Gastrocnemius medialis (tissue), 4 donors: ENCODE measurements at regions not wholly inside any gene's neighbourhood (a gene's known extent, or its start where the extent isn't known, plus 50 kb on each side); places are given as distances from the start of the nearest gene placed in this dataset.

Experiments used
- ATAC-seq, 2 donors: fragments of 150-250 bp; one replicate each; pipeline ENCODE4 v1.9.1; 2016
- DNase-seq, 2 donors: peaks; one replicate each; pipeline ENCODE4 v3.0.0-alpha.2; 2019
- H3K27ac ChIP-seq, 4 donors: fragments of 200-600 bp; sonication (generic); 1 replicate in 1 of 4; 2 replicates in 3 of 4; pipeline ENCODE4 v1.5.1; 2016 to 2018; ENCODE audit warnings: mild to moderate bottlenecking in 2 of 4, moderate library complexity in 1 of 4
- H3K27me3 ChIP-seq, 3 donors: fragments of 200-600 bp; sonication (generic) in 2 of 3; 1 replicate in 1 of 3; 2 replicates in 2 of 3; pipeline versions ENCODE4 v1.5.1 to v1.6.0; 2016 to 2019; ENCODE audit warnings: mild to moderate bottlenecking in 1 of 3, moderate library complexity in 1 of 3
- H3K36me3 ChIP-seq, 2 donors: fragments of 200-600 bp; sonication (generic) in 1 of 2; one replicate each; pipeline ENCODE4 v1.5.1; 2017 to 2018
- H3K4me1 ChIP-seq, 2 donors: fragments of 200-600 bp; sonication (generic) in 1 of 2; one replicate each; pipeline ENCODE4 v1.5.1; 2016 to 2017; ENCODE audit warnings: mild to moderate bottlenecking in 2 of 2
- H3K4me3 ChIP-seq, 4 donors: fragments of 200-600 bp; sonication (generic) in 3 of 4; 1 replicate in 1 of 4; 2 replicates in 3 of 4; pipeline ENCODE4 v1.5.1; 2016 to 2019; ENCODE audit warnings: mild to moderate bottlenecking in 2 of 4
- H3K9me3 ChIP-seq, 3 donors: fragments of 200-600 bp; sonication (generic) in 2 of 3; 1 replicate in 1 of 3; 2 replicates in 2 of 3; pipeline ENCODE4 v1.5.1; 2016 to 2019
- POLR2A ChIP-seq, 2 donors: fragments of 450-650 bp; IDR thresholded peaks; one replicate each; pipeline ENCODE4 v1.6.1; 2017; ENCODE audit warnings: antibody characterized with exemption in 2 of 2, mild to moderate bottlenecking in 2 of 2, moderate library complexity in 2 of 2
- in situ Hi-C, 4 donors: fragments of 200-750 bp; cut with MboI; loops; one replicate each; pipeline versions ENCODE4 v1.15.0 to v1.8.0; 2017; ENCODE audit warnings: low sequenced_read_pairs in 4 of 4
- intact Hi-C: fragments of 100-400 bp; cut with DNase I; formaldehyde crosslinking; loops from one replicate; pipeline ENCODE4 v1.15.1; 2023; ENCODE audit warnings: low total_unique reads
- TF ChIP-seq, protein P1 (sequence below), 5 experiments: fragments of 450-650 bp in 3 of 5; fragments of 200-600 bp in 2 of 5; sonication (generic) in 2 of 5; IDR thresholded peaks in 4 of 5; conservative IDR thresholded peaks in 1 of 5; 1 replicate in 4 of 5; 2 replicates in 1 of 5; pipeline ENCODE4 v1.5.1; 2016 to 2019; ENCODE audit warnings: antibody characterized with exemption in 5 of 5, mild to moderate bottlenecking in 3 of 5, moderate library complexity in 3 of 5

DNA sequence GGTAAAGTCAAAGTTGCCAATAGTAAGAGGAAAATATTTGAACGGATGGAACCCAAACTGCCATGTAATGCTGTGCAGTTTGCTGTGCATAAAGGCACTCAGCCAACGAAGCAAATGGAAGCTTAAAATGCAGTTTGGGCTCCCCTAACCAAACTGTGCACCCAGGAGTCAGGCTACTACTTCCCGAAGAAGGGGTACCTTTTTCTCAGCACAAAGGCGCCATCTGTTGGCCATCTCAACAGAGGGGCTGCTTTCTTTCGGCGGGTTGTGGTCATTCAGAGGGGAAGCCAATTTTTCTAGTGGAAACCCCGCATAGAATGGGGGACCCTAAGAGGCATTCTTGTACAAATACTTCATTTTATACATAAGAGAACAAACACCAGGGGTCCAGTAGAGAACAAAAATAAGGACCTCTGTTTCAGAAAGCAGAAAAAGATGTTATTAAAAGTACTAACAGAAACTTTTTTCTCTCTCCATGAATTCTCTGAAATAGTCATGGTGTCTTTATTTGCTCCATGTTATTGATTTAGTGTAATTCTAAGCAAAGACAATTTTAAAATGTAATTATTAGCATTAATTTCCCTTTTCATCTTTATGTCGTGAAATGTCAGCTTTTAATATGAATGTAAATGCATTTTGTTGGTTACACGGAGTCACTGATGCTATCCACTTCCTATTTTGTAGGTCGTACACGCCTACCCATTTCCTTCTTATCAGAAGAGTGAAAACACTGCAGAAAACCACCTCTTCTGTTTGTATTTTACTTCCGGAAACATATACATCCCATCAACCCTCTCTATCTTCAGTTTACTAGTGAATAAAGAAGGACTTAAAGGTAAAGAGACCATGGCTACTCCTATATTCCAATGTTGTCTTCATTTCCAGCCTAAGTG lies 453.3 kb downstream of the KCNJ2 start:
- peaks cover 0 to 10% of the 10 kb centered on the region in 2 donors for H3K4me1 ChIP-seq
- TF ChIP-seq POLR2A (IDR thresholded peaks at IDR 0.05): no peak
- TF ChIP-seq, protein P1, sequence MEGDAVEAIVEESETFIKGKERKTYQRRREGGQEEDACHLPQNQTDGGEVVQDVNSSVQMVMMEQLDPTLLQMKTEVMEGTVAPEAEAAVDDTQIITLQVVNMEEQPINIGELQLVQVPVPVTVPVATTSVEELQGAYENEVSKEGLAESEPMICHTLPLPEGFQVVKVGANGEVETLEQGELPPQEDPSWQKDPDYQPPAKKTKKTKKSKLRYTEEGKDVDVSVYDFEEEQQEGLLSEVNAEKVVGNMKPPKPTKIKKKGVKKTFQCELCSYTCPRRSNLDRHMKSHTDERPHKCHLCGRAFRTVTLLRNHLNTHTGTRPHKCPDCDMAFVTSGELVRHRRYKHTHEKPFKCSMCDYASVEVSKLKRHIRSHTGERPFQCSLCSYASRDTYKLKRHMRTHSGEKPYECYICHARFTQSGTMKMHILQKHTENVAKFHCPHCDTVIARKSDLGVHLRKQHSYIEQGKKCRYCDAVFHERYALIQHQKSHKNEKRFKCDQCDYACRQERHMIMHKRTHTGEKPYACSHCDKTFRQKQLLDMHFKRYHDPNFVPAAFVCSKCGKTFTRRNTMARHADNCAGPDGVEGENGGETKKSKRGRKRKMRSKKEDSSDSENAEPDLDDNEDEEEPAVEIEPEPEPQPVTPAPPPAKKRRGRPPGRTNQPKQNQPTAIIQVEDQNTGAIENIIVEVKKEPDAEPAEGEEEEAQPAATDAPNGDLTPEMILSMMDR (IDR thresholded peaks at IDR 0.05 in 4 of 5, conservative IDR thresholded peaks at IDR 0.05 in 1 of 5): peak; percentile 22 to 55 (median 37)
- H3K36me3 ChIP-seq: no peaks in the 10 kb centered on the region
- no peak overlapping the region for H3K27ac ChIP-seq
- H3K4me3 ChIP-seq: no peak overlapping the region
- H3K9me3 ChIP-seq: no peaks in the 10 kb centered on the region
- H3K27me3 ChIP-seq: no peaks in the 10 kb centered on the region
- ATAC-seq: peak in 1 of 2 donors; percentile 51
- peak in 1 of 2 donors; percentile 34 for DNase-seq
- intact Hi-C loops: loop anchor here (2.0 to 5.0 kb wide), 2 partner anchors 1055 to 1096 kb away; no protein-coding TSS in a partner anchor
- in situ Hi-C loops: no loop called here

DNA sequence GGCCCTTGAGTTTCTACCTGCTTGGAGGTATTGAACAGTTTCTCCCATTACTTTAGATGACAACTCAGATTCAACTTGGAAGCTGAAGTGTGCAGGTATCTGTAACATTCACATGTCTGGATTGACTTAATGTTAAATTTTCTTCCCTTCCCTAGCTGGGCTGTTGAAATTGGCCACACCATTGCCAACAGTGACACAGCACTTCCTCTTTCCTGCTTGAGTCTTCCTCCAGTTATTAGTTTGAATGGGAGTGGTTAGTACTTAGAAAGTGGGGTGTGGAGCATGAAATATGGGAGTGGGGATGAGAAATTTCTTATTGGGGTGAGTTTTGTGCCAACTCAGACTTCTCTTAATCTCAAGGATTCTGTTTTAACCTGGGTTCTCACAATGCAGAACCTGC lies 454.9 kb downstream of the KCNJ2 start:
- no peak for DNase-seq
- Histone ChIP-seq H3K4me1 (peaks cover 0 to 10% of the 10 kb centered on the region in 2 donors), H3K27me3 (no peaks in the 10 kb centered on the region), H3K27ac (no peak overlapping the region), H3K36me3 (no peaks in the 10 kb centered on the region), H3K9me3 (no peaks in the 10 kb centered on the region), H3K4me3 (no peak overlapping the region)
- TF ChIP-seq, protein P1 (IDR thresholded peaks at IDR 0.05 in 4 of 5, conservative IDR thresholded peaks at IDR 0.05 in 1 of 5): no peak
- TF ChIP-seq POLR2A (IDR thresholded peaks at IDR 0.05): no peak
- intact Hi-C loops: loop anchor here (5.0 kb wide), 1 partner anchor 1057 kb away; no protein-coding TSS in a partner anchor
- no peak for ATAC-seq
- in situ Hi-C loops: no loop called here

DNA sequence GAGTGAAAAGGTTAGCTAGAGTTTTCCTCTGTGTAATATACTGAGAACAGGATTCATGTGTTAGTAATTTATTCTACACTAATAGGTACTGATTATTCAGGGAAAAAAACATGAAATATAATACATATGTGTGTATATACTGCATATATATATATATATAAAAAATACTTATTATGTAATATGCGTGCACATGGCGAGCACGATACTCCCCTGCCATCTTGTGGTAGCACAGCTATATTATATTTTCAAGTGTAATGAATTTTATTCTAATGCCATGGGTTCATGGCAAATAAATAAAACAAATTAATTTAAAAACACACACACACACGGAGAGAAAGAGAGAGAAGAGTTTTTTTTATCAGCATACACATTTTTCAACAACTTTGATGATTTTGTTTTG lies 460.6 kb downstream of the KCNJ2 start:
- Histone ChIP-seq H3K4me1 (no peaks in the 10 kb centered on the region), H3K27me3 (no peaks in the 10 kb centered on the region), H3K36me3 (no peaks in the 10 kb centered on the region), H3K4me3 (no peak overlapping the region), H3K9me3 (no peaks in the 10 kb centered on the region), H3K27ac (no peak overlapping the region)
- TF ChIP-seq, protein P1 (IDR thresholded peaks at IDR 0.05 in 4 of 5, conservative IDR thresholded peaks at IDR 0.05 in 1 of 5): peak in 2 of 5 experiments; percentile 19 to 39
- TF ChIP-seq POLR2A (IDR thresholded peaks at IDR 0.05): no peak
- in situ Hi-C loops: loop anchor here in 2 of 4 donors (10.0 kb wide), 2 partner anchors 1905 to 1915 kb away; no protein-coding TSS in a partner anchor
- ATAC-seq: no peak
- intact Hi-C loops: no loop called here
- DNase-seq: no peak

DNA sequence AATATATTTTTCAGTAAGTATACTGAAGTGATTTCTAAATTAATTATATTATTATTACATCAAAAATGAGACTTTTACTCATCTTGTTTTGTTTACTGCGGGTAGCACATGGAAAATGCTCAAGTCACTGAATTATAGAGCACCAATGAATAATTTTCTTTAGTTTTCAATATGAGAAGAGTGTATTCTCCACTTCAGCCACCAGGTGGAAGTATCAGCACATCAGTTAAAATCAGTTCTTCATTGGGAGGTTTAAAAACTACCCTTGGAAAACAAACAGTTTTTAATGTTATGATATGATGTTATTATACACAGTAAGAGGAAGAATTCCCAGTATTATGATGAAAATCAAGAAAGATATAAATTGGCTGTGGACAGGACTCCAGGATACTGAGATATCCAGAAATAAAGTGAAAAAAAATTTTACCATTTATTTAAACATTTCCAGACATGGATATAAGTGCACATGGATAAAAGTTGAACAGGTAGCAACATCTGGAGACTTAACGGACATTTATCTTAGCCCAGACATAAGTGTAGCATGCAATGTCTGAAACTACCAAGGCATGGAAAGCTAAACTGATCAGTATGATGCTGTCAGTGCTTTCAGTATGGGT lies 467.3 kb downstream of the KCNJ2 start:
- H3K27me3 ChIP-seq: no peaks in the 10 kb centered on the region
- ATAC-seq (no peak), DNase-seq (no peak)
- H3K4me1 ChIP-seq: no peaks in the 10 kb centered on the region
- no peak for TF ChIP-seq POLR2A (IDR thresholded peaks at IDR 0.05)
- TF ChIP-seq, protein P1 (IDR thresholded peaks at IDR 0.05 in 4 of 5, conservative IDR thresholded peaks at IDR 0.05 in 1 of 5): peak; percentile 55 to 76 (median 61)
- in situ Hi-C loops: loop anchor here in 3 of 4 donors (5.0 to 10.0 kb wide), 3 partner anchors 1898 to 1908 kb away; no protein-coding TSS in a partner anchor
- no peak overlapping the region for H3K27ac ChIP-seq
- no peaks in the 10 kb centered on the region for H3K9me3 ChIP-seq
- no peak overlapping the region for H3K4me3 ChIP-seq
- intact Hi-C loops: loop anchor here (1.0 to 5.0 kb wide), 2 partner anchors 1481 to 1904 kb away; no protein-coding TSS in a partner anchor
- H3K36me3 ChIP-seq: no peaks in the 10 kb centered on the region
